ENCODE measurements at regions not wholly inside any gene's neighbourhood (a gene's known extent, or its start where the extent isn't known, plus 50 kb on each side); places are given as distances from the start of the nearest gene placed in this dataset.

DNA sequence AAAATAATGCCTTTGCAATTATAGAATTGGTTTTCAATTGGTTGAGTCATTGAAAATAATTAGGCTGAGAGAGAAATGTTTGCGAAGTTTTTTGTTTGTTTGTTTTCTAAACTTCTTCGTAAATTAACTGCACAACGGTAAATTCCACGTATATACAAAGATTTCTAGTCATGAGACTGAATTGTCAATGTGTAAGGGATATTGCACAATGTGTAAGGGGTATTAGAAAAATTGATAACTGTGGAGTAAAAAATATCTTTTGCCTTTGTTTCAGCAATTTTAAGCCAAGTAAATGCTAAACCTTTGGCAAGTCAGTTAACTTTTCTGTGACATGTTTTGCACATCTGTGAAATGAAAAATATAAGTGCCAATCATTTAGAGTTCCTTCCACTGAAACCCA lies 606.0 kb downstream of the TMEM182 start:
- Mint-ChIP-seq H3K4me1 (ENCODE audit: low read depth) (no peaks in the 10 kb centered on the region), H3K36me3 (ENCODE audit: low read depth) (no peaks in the 10 kb centered on the region), H3K27me3 (no peaks in the 10 kb centered on the region), H3K9me3 (peaks cover 6% of the 10 kb centered on the region), H3K27ac (no peak overlapping the region), H3K4me3 (no peak overlapping the region)
- Histone ChIP-seq H3K27ac (ENCODE audit: low read depth in 1 of 2, low read length in 2 of 2) (no peak overlapping the region), H3K4me3 (ENCODE audit: low read length) (no peak overlapping the region), H3K9me3 (ENCODE audit: control insufficient read depth in 1 of 2, insufficient read depth in 1 of 2, low read length in 2 of 2) (peaks cover 0 to 3% of the 10 kb centered on the region in 2 experiments), H3K4me1 (ENCODE audit: insufficient read depth, low read length) (no peaks in the 10 kb centered on the region), H3K27me3 (ENCODE audit: control insufficient read depth in 1 of 2, insufficient read depth in 2 of 2, low read length in 2 of 2) (no peaks in the 10 kb centered on the region), H3K36me3 (ENCODE audit: insufficient read depth, low read length) (no peaks in the 10 kb centered on the region)
- POLR2A ChIA-PET, result no interaction called here
- DNase-seq (no peak), ATAC-seq (ENCODE audit: poor library complexity) (no peak)
- intact Hi-C loops (cut with DNase I, micrococcal nuclease), result no loop called here
- CTCF ChIA-PET, result no interaction called here
- TF ChIP-seq CTCF (IDR thresholded peaks at IDR 0.05), result no peak

- H3K4me3 Mint-ChIP-seq, result no peak overlapping the region
- TF ChIP-seq CTCF (IDR thresholded peaks at IDR 0.05), result no peak
- H3K27ac ChIP-seq (ENCODE audit: low read depth in 1 of 2, low read length in 2 of 2), result no peak overlapping the region
- H3K4me1 ChIP-seq (ENCODE audit: insufficient read depth, low read length), result no peaks in the 10 kb centered on the region
- H3K4me3 ChIP-seq (ENCODE audit: low read length), result no peak overlapping the region
- CTCF ChIA-PET, result no interaction called here
- no peak overlapping the region for H3K27ac Mint-ChIP-seq
- DNase-seq, result no peak
- no peaks in the 10 kb centered on the region for H3K4me1 Mint-ChIP-seq (ENCODE audit: low read depth)
- H3K9me3 ChIP-seq (ENCODE audit: control insufficient read depth in 1 of 2, insufficient read depth in 1 of 2, low read length in 2 of 2), result peaks cover 0 to 4% of the 10 kb centered on the region in 2 experiments
- intact Hi-C loops (cut with DNase I, micrococcal nuclease), result no loop called here
- H3K9me3 Mint-ChIP-seq, result peaks cover 6% of the 10 kb centered on the region
- no peaks in the 10 kb centered on the region for H3K27me3 ChIP-seq (ENCODE audit: control insufficient read depth in 1 of 2, insufficient read depth in 2 of 2, low read length in 2 of 2)
- POLR2A ChIA-PET, result no interaction called here
- no peak for ATAC-seq (ENCODE audit: poor library complexity)
- H3K27me3 Mint-ChIP-seq, result no peaks in the 10 kb centered on the region
- H3K36me3 Mint-ChIP-seq (ENCODE audit: low read depth), result no peaks in the 10 kb centered on the region
- no peaks in the 10 kb centered on the region for H3K36me3 ChIP-seq (ENCODE audit: insufficient read depth, low read length)
Measured at GRCh38 chr2:103383541-103383940, 621.7 kb downstream of the TMEM182 start.

- Mint-ChIP-seq H3K4me3 (no peak overlapping the region), H3K27ac (no peak overlapping the region), H3K4me1 (ENCODE audit: low read depth) (no peaks in the 10 kb centered on the region), H3K36me3 (ENCODE audit: low read depth) (no peaks in the 10 kb centered on the region), H3K27me3 (no peaks in the 10 kb centered on the region), H3K9me3 (peaks cover 8% of the 10 kb centered on the region)
- ATAC-seq (ENCODE audit: poor library complexity) (no peak), DNase-seq (no peak)
- intact Hi-C loops (cut with DNase I, micrococcal nuclease), result no loop called here
- Histone ChIP-seq H3K4me1 (ENCODE audit: insufficient read depth, low read length) (no peaks in the 10 kb centered on the region), H3K27me3 (ENCODE audit: control insufficient read depth in 1 of 2, insufficient read depth in 2 of 2, low read length in 2 of 2) (no peaks in the 10 kb centered on the region), H3K4me3 (ENCODE audit: low read length) (no peak overlapping the region), H3K27ac (ENCODE audit: low read depth in 1 of 2, low read length in 2 of 2) (no peak overlapping the region), H3K36me3 (ENCODE audit: insufficient read depth, low read length) (no peaks in the 10 kb centered on the region), H3K9me3 (ENCODE audit: control insufficient read depth in 1 of 2, insufficient read depth in 1 of 2, low read length in 2 of 2) (peaks cover 0 to 4% of the 10 kb centered on the region in 2 experiments)
- ChIA-PET CTCF (no interaction called here), POLR2A (no interaction called here)
- TF ChIP-seq CTCF (IDR thresholded peaks at IDR 0.05), result no peak
Measured at GRCh38 chr2:103386872-103387271, 625.0 kb downstream of the TMEM182 start.

Data from CD4-positive, alpha-beta T cell (primary cell).